ENCODE measurements at regions not wholly inside any gene's neighbourhood (a gene's known extent, or its start where the extent isn't known, plus 50 kb on each side); places are given as distances from the start of the nearest gene placed in this dataset.

- DNase-seq (ENCODE audit: low spot score) = no peak
- H3K27ac ChIP-seq = no peak overlapping the region
- TF ChIP-seq, protein P1, sequence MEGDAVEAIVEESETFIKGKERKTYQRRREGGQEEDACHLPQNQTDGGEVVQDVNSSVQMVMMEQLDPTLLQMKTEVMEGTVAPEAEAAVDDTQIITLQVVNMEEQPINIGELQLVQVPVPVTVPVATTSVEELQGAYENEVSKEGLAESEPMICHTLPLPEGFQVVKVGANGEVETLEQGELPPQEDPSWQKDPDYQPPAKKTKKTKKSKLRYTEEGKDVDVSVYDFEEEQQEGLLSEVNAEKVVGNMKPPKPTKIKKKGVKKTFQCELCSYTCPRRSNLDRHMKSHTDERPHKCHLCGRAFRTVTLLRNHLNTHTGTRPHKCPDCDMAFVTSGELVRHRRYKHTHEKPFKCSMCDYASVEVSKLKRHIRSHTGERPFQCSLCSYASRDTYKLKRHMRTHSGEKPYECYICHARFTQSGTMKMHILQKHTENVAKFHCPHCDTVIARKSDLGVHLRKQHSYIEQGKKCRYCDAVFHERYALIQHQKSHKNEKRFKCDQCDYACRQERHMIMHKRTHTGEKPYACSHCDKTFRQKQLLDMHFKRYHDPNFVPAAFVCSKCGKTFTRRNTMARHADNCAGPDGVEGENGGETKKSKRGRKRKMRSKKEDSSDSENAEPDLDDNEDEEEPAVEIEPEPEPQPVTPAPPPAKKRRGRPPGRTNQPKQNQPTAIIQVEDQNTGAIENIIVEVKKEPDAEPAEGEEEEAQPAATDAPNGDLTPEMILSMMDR (IDR thresholded peaks at IDR 0.05) = no peak
- no peak overlapping the region for H3K4me3 ChIP-seq
Measured at GRCh38 chr2:208627110-208627884, 220.7 kb downstream of the PTH2R start.

- DNase-seq (ENCODE audit: low spot score) = no peak
- Histone ChIP-seq H3K4me3 (no peak overlapping the region), H3K27ac (no peak overlapping the region)
- TF ChIP-seq, protein P1 (IDR thresholded peaks at IDR 0.05) = no peak
Measured at GRCh38 chr2:208627916-208628315, 221.3 kb downstream of the PTH2R start.

GRCh38 chr2:208638059-208638458, 231.5 kb downstream of the PTH2R start:
- H3K27ac ChIP-seq = no peak overlapping the region
- no peak for DNase-seq (ENCODE audit: low spot score)
- TF ChIP-seq, protein P1 (IDR thresholded peaks at IDR 0.05) = no peak
- H3K4me3 ChIP-seq = no peak overlapping the region

- no peak overlapping the region for H3K27ac ChIP-seq
- TF ChIP-seq, protein P1 (IDR thresholded peaks at IDR 0.05) = no peak
Measured at GRCh38 chr2:208642125-208642779, 235.7 kb downstream of the PTH2R start.

DNA sequence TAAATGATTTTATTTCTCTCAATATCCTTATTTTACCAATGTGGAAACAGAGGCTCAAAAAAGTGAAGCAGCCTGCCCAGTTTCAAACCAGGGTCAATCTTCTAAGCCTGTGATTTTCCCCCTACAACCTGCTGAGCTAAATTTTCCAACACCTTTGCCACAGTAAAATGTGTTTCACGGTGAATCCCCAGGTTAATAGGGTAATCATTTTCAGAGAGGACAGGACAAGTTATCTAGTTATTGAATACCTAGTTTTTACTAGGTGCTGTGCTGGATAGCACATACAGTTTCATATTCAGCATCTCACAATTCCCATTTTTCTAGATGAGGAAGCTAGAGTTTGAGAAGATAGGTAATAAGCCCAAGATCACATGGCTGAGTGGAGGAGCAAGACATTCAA, 236.6 kb downstream of the PTH2R start:
- TF ChIP-seq, protein P1 (IDR thresholded peaks at IDR 0.05) = no peak
- no peak overlapping the region for H3K27ac ChIP-seq
- no peak for DNase-seq (ENCODE audit: low spot score)
- H3K4me3 ChIP-seq = no peak overlapping the region

More at GRCh38 chr2:208642125-208642779, 235.7 kb downstream of the PTH2R start:
- DNase-seq (ENCODE audit: low spot score) = no peak
- no peak overlapping the region for H3K4me3 ChIP-seq

DNA sequence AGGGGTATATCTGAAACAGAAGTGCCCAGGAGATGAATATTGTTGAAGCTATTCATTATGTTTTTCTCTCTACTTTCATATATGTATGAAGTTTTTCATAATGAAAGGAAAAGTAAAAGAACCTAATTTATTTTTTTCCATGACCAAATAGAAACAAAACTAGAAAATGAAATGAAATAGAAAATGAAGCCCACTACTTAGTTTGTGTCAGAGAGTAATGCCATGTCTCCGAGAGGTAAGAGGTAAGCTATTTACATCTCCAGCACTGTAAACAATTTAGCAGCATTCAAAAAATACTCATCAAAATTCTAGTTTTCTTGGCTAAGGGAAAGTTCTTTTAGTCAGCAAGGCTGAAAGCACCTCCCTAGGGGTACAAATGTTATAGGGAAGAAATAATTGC, 238.6 kb downstream of the PTH2R start:
- TF ChIP-seq, protein P1 (IDR thresholded peaks at IDR 0.05) = no peak
- no peak for DNase-seq (ENCODE audit: low spot score)
- H3K4me3 ChIP-seq = no peak overlapping the region
- no peak overlapping the region for H3K27ac ChIP-seq

GRCh38 chr2:208648368-208648767, 241.8 kb downstream of the PTH2R start:
- no peak overlapping the region for H3K4me3 ChIP-seq
- H3K27ac ChIP-seq = no peak overlapping the region
- TF ChIP-seq, protein P1 (IDR thresholded peaks at IDR 0.05) = no peak
- no peak for DNase-seq (ENCODE audit: low spot score)
